ENCODE measurements at regions not wholly inside any gene's neighbourhood (a gene's known extent, or its start where the extent isn't known, plus 50 kb on each side); places are given as distances from the start of the nearest gene placed in this dataset.

DNA sequence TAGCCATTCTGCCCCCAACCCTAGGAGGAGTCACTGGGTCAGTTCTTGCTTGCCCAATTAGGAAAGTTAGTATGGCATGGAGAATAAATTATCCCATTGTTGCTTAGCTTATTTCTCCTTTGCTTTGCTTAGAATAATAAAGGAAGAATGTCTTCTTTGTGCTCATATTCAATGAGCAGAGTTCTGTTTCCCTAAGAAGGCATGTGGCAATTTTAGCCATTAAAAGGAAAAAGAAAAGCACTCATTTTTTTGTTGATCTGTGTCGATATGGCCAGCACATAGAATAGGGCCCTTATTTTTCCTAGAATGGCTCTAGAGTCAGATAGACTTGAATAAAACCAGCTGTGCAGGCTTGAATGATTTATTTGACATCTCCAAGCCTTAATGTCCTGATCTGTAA is 166.4 kb upstream of the PPARGC1A start:
- Histone ChIP-seq H3K27me3 (no peaks in the 10 kb centered on the region), H3K4me3 (no peak overlapping the region), H3K27ac (no peak overlapping the region), H3K4me1 (ENCODE audit: insufficient read depth) (no peaks in the 10 kb centered on the region), H3K9me3 (no peaks in the 10 kb centered on the region), H3K36me3 (no peaks in the 10 kb centered on the region)
- DNase-seq = no peak
- intact Hi-C loops (cut with DNase I) = no loop called here
- WGBS, 3 donors = 83 to 90% (median 83%) methylated on average over 1 of the region's 1 CpG
- TF ChIP-seq EP300 (IDR thresholded peaks at IDR 0.05) = no peak
- no peak for TF ChIP-seq POLR2A (IDR thresholded peaks at IDR 0.05)
- TF ChIP-seq, protein P1, sequence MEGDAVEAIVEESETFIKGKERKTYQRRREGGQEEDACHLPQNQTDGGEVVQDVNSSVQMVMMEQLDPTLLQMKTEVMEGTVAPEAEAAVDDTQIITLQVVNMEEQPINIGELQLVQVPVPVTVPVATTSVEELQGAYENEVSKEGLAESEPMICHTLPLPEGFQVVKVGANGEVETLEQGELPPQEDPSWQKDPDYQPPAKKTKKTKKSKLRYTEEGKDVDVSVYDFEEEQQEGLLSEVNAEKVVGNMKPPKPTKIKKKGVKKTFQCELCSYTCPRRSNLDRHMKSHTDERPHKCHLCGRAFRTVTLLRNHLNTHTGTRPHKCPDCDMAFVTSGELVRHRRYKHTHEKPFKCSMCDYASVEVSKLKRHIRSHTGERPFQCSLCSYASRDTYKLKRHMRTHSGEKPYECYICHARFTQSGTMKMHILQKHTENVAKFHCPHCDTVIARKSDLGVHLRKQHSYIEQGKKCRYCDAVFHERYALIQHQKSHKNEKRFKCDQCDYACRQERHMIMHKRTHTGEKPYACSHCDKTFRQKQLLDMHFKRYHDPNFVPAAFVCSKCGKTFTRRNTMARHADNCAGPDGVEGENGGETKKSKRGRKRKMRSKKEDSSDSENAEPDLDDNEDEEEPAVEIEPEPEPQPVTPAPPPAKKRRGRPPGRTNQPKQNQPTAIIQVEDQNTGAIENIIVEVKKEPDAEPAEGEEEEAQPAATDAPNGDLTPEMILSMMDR (IDR thresholded peaks at IDR 0.05) = no peak

DNA sequence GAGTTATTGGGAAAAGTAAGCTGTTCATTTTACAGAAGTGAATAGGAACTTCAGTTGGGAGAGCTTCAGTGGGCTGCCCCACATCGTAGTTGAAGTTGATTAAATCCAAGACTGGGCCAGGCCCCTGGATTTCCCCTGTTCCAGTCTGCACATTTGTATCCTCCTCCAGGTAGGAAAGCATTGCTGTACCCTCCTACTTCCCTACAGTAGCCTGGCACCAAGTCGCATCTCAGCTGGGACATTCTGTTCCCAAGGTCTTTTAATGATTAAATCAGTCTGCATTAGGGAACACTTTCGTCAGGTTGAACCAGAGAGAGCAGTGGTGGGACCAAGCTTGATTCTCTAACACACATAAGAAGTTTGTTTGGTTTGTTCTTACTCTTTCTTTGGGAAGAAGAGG is 165.8 kb upstream of the PPARGC1A start:
- DNase-seq = no peak
- 69 to 87% (median 74%) methylated on average over 3 of the region's 3 CpGs for WGBS, 3 donors
- H3K9me3 ChIP-seq = no peaks in the 10 kb centered on the region
- no peaks in the 10 kb centered on the region for H3K36me3 ChIP-seq
- intact Hi-C loops (cut with DNase I) = no loop called here
- H3K27ac ChIP-seq = no peak overlapping the region
- no peaks in the 10 kb centered on the region for H3K4me1 ChIP-seq (ENCODE audit: insufficient read depth)
- no peaks in the 10 kb centered on the region for H3K27me3 ChIP-seq
- TF ChIP-seq EP300 (IDR thresholded peaks at IDR 0.05) = no peak
- H3K4me3 ChIP-seq = no peak overlapping the region

DNA sequence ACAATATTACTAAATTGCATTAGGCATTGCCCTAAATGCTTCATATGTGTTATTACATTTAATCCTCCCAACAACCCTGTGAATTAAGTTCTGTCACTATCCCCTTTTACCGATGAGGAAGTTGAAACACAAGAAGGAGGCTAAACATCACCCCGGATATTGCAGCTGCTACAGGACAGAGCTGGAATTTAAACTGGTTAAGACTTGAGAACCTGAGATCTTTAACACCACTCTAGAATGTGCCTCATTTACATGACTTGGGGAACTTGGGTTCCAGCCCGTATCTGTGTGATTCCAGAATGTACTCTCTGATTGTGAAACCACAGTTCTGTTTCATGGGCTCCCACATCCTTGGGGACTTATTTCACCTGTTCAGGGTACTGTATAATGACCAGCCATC is 165.1 kb upstream of the PPARGC1A start:
- Histone ChIP-seq H3K9me3 (no peaks in the 10 kb centered on the region), H3K36me3 (no peaks in the 10 kb centered on the region)

DNA sequence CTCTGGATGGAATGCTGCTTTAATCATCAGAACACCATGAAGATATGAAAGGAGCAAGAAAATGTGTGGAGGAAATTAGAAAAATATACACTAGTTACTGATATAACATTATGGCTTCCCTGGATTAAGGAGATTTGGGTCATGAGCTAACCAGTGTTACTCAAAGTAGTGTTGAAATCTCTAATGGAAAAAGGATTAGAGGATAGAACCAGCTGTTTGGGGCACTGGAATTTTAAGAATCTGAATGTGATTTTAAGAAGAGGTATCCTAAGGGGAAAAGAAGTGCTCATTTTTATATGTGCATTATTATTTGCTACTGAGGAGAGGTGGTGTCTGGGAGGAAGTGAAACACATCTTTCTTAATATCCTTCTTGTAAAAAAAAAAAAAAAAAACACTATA is 164.1 kb upstream of the PPARGC1A start:
- no peaks in the 10 kb centered on the region for H3K36me3 ChIP-seq
- no peak for DNase-seq
- H3K4me1 ChIP-seq (ENCODE audit: insufficient read depth) = no peaks in the 10 kb centered on the region
- TF ChIP-seq EP300 (IDR thresholded peaks at IDR 0.05) = no peak
- TF ChIP-seq POLR2A (IDR thresholded peaks at IDR 0.05) = no peak
- TF ChIP-seq, protein P1 (IDR thresholded peaks at IDR 0.05) = no peak
- no peak overlapping the region for H3K27ac ChIP-seq
- H3K9me3 ChIP-seq = no peaks in the 10 kb centered on the region
- no peak overlapping the region for H3K4me3 ChIP-seq
- no peaks in the 10 kb centered on the region for H3K27me3 ChIP-seq
- intact Hi-C loops (cut with DNase I) = no loop called here

More for the DNA sequence above, 165.1 kb upstream of the PPARGC1A start:
- Histone ChIP-seq H3K27ac (no peak overlapping the region), H3K27me3 (no peaks in the 10 kb centered on the region), H3K4me3 (no peak overlapping the region), H3K4me1 (ENCODE audit: insufficient read depth) (no peaks in the 10 kb centered on the region)
- intact Hi-C loops (cut with DNase I) = no loop called here
- TF ChIP-seq POLR2A (IDR thresholded peaks at IDR 0.05) = no peak
- TF ChIP-seq, protein P1 (IDR thresholded peaks at IDR 0.05) = no peak
- TF ChIP-seq EP300 (IDR thresholded peaks at IDR 0.05) = no peak
- no peak for DNase-seq
- 87 to 93% (median 92%) methylated on average over 3 of the region's 3 CpGs for WGBS, 3 donors

DNA sequence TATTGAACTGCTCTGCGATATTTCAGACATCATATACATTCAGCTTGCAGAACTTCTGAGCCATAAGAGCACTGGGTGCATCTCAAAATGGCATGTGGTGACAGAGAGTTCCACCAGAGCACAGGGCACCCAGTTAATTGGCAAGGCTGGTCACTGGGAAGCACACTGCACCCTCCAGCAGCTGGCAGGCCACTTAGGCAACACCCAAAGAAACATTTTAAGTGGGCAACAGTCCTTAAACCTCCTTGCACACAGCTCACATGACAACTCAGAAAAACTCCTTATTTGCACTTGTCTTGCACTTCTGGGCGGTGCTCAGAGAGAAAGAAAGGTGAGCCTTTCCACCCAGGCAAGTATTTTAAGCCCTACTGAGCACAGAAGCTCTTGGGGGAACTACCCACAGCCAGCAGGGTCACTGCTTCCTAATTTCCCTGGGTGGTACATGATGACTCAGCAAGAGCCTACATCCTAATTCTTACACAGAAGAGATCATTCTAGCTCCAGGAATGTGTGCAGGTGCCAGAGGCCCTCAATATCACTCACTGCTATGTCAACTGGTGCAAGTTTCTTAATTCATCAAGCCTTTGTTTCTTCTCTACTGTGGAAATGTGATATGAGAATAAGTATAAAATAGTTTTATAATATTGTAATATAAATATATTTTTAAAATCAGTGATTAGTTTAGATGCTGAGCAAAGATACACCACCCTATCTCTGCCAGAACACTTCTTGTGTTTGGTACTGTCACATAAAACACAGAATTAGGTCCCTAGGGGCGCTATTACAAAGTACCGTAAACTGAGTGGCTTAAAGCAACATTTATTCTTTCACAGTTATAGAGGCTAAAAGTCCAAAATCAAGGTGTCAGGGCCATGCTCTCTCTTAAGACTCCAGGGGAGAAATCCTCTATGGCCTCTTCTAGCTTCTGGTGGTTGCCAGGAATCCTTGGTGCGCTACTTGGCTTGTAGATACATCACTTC is 155.1 kb upstream of the PPARGC1A start:
- Histone ChIP-seq H3K36me3 (no peaks in the 10 kb centered on the region), H3K27ac (no peak overlapping the region), H3K4me1 (ENCODE audit: insufficient read depth) (no peaks in the 10 kb centered on the region), H3K4me3 (no peak overlapping the region), H3K9me3 (no peaks in the 10 kb centered on the region), H3K27me3 (no peaks in the 10 kb centered on the region)
- no peak for DNase-seq
- 87 to 96% (median 89%) methylated on average over 5 of the region's 5 CpGs for WGBS, 3 donors
- TF ChIP-seq POLR2A (IDR thresholded peaks at IDR 0.05) (no peak), EP300 (IDR thresholded peaks at IDR 0.05) (no peak)
- TF ChIP-seq, protein P1 (IDR thresholded peaks at IDR 0.05) = no peak
- intact Hi-C loops (cut with DNase I) = no loop called here

Measured in ovary (tissue), 7 donors.